Fibroblast of skin of left biceps (primary cell): ENCODE measurements at regions not wholly inside any gene's neighbourhood (a gene's known extent, or its start where the extent isn't known, plus 50 kb on each side); places are given as distances from the start of the nearest gene placed in this dataset.
A peak's percentile ranks its signal among the peaks of the same experiment; 100 is the strongest.
"Not testable (repeated sequence)": the region's sequence is repeated elsewhere in the genome, so short reads cannot be mapped to it uniquely, and the experiment has no call there.

Source experiments
- DNase-seq, 2 experiments: peaks; one replicate each; pipeline ENCODE4 v3.0.0-alpha.2; 2013; ENCODE audit warnings: low read depth in 2 of 2

- DNase-seq = peak; percentile 83 to 84
These were observed 168.6 kb downstream of the SEMA6D start for GRCh38 chr15:47885920-47886319.

DNA sequence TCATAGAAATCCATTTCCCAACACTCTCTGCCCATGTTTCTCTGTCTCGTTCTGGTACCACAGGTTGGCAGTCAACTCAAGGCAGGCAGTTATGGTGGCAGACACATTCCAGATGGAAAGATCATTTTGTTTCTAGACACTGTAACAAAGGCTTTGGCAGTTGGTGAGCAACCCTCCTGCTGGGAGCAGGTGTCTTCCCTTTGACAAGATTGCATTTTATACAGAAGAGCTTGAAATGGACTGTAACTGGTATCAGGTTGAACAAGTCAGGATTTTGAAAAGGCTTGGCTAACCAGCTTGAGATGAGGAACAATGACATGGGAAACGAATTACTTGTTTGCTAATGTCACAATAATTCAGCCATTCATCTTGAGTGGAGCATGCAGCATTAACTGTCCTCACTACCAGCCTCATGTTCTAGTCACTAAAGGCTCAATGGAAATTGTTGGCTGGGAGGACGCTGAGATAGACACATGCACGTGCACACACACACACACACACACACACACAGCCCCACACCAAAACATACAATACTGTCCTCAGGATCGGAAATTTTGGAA lies 170.0 kb downstream of the SEMA6D start:
- DNase-seq = no peak

DNA sequence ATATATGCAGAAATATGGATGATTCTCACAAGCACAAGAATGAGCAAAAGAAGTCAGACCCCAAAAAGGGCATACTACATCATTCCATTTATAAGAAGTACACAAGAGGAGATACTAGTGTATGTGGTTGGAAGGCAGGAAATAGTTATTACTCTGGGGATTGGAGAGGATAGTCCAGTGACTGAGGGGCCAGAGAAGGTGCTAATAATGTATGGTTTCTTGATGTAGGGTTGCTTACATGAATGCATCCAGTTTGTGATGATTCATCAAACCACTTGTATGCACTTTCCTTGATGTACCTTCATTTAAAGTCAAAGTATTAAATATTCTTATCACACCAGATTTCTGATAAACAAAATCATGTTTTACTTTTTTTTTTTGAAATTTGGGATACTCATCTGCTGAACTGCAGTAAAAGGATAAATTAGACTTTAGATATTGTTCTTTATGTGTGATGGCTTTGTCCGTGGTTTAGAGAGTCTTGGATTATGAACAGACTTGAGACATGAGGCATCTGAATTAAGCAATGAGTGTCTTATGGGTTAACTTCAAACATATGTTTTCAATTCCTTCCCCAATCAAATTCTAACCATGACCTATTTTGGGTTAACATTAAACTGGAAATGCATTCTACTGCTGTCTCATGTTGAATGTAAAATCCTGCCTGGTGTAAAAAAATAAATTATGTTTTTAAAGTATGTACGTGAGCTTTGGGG lies 171.2 kb downstream of the SEMA6D start:
- peak; percentile 62 to 70 for DNase-seq

DNA sequence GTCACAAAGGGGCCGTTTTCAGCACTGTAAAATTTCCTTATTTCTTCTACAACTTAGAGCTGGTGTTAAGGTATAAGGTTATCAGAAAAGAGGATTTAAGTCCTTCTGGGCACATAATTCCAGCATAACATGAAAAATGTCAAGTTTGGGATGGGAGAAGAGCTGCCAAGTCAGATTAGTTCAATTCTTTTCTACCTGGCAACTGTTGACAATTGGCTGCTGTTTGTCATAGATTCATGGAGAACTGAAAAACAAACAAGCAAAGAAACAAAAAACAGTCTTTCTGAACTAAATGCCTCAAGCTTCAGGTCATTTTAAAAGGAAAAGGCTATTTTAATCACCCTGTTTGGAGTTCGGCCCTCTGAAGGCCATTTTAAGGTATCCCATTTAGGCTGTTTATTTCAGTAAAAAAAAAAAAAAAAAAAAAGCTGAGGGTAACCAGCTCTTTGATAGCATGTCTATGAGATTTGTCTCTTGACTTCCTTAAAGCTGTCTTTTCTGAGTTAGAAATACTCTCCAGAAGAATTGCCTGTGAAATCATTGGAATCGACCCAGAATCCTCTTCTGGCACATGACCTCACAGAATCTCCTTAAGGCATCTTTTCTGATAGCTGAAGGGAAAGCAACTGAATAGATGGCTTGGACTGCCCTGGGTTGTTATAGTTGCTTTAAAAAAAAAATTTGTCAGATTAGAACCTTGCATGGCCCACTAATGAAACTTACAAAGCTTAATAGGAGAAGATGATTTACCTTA lies 173.3 kb downstream of the SEMA6D start:
- DNase-seq = no peak

DNA sequence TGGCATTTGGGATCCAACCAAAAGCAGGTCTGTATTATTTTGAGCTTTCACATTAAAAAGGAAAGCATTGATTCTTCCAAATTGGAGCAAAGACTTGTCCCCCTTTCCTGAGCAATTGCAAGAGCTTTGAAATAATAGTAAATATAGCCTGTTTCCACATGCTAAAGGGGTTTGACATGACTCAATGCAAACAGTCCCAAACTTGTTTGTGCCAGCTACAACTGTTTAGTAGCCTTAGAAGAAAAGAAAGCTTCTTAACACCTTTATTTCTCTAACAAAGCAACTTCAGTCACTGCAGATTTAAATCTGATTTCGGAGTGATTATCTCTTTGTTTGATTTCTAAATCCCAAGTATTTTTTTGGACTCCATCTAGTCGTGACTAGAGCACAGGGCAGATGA lies 180.2 kb downstream of the SEMA6D start:
- DNase-seq = no peak

DNA sequence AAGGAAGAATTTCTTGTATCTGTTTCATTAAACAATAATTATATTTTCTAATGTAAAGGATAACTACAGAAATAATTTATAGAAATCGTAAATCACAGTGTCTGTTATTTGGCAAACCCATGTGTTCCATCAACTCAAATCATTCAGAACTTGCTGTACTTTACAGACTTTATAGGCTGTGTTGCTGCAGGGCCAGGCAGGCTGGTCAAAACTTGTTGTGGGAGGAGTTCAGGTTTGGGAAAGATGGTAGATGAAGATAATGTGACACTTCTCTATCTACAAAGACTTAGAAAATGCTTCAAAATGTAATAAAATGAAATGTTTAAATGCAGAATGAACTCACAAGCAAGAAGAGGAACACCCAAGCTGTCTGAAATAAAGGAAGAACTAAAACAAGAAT lies 183.4 kb downstream of the SEMA6D start:
- DNase-seq = no peak

GRCh38 chr15:47903368-47903767 lies 186.1 kb downstream of the SEMA6D start:
- no peak for DNase-seq

GRCh38 chr15:47908486-47908885 lies 191.2 kb downstream of the SEMA6D start:
- no peak for DNase-seq

DNA sequence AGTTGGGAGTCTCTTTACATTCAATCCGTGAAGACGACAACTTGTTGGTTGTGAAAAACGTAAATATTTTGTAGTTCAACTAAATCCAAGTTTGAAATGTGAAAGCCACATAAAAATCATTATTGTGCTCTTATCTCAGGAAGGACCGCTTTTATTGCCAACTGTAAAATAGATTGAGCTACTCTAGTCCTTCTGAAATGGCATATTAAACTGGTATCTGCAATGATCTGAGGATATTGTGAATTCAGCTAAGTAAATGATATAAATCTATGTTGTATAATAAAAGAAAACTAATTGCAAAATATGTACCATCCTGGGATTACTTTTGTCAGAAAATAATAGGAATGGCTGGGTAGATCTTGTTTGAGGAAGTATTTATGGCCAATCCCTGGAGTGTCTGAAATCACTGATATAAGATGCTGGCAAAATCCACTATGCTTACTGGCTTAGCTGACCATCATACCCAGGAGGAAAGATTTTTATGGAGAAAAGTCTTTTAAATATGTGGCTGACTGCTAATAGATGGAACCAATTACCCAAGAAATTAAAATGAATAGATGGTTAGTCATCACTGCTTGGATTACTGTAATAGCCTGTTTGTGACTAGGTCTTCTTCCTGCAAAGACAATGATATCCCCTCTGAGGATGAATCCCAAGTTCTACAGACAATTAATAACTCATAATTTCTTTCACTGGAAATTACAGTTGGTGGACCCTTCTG lies 191.8 kb downstream of the SEMA6D start:
- peak; percentile 19 to 33 for DNase-seq

GRCh38 chr15:47912910-47913309 lies 195.6 kb downstream of the SEMA6D start:
- not testable (repeated sequence) for DNase-seq

GRCh38 chr15:47917881-47918280 lies 200.6 kb downstream of the SEMA6D start:
- DNase-seq = no peak

- DNase-seq = no peak
These were observed 201.6 kb downstream of the SEMA6D start for GRCh38 chr15:47918877-47919276.

DNA sequence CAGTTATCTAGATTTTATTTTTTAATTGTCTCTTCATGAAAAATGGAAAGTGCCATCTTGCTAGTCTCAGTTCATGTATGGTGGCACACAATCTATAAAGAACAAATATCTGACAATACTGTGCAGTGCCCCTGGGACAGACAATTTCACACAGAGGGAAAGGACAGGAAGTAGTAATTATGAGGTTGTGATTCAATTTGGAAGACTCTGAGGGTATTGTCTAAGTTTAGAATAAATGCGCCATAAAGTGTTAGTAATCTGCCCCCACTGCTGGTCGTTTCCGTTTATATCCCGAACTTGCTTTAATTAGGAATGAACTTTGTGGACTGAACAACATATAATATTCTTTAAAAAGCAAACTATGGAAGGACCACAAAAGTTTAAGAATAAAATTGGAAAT lies 196.4 kb upstream of the SLC24A5 start:
- DNase-seq = no peak

DNA sequence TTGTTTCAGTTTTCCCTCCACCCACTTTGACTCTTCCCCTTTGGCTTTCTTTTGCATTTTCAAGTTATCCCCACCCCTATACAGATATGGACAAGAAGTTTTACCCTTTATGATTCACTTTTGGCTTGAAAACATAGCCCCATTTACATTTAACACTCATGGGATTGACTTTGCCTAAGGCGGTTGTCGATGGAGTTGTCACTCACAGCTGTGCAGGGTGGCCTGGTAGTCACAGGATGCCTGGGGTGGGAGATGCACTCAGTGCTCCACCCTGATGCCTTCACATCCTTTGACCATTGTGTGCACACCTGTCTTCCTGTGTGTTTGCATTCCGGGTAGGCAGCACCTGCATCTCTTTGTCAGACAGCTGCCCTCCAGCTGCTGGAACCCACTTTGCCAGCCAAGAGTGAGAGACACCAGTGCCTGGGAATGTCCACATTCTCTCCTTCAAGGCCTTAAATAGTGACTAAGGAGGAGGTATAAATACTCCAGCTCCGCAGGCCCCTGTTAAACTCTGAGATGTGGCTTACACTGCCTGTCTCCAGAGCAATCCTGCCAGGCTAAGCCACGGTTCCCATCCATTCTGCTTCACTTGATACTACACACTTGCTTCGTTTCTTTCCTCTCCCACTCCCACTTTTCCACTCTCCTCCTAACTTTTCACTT lies 191.5 kb upstream of the SLC24A5 start:
- DNase-seq = no peak

- DNase-seq = no peak
These were observed 188.5 kb upstream of the SLC24A5 start for GRCh38 chr15:47932261-47932660.

GRCh38 chr15:47932951-47933641 lies 187.7 kb upstream of the SLC24A5 start:
- DNase-seq = no peak

- DNase-seq = no peak
These were observed 186.9 kb upstream of the SLC24A5 start for GRCh38 chr15:47933865-47934264.

GRCh38 chr15:47934342-47934741 lies 186.4 kb upstream of the SLC24A5 start:
- no peak for DNase-seq

DNA sequence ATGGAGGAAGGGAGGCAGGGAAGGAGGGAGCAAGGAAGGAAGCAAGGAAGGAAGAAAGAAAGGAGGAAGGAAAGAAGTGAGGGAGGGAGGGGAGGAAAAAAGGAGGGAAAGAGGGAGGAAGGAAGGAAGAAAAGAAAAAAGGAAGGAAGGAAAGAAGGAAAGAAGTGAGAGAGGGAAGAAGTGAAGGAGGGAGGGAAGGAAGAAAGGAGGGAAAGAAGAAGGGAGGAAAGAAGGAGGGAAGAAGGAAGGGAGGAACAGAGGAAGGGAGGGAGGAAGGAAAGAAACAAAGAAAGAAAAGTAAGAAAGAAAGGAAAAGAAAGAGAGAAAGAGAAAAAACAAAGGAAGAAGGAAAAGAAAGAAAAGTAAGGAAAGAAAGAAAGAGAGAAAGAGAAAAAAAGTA lies 183.0 kb upstream of the SLC24A5 start:
- no peak for DNase-seq

GRCh38 chr15:47944637-47945288 lies 176.0 kb upstream of the SLC24A5 start:
- no peak for DNase-seq
